ENCODE measurements at regions not wholly inside any gene's neighbourhood (a gene's known extent, or its start where the extent isn't known, plus 50 kb on each side); places are given as distances from the start of the nearest gene placed in this dataset.

DNA sequence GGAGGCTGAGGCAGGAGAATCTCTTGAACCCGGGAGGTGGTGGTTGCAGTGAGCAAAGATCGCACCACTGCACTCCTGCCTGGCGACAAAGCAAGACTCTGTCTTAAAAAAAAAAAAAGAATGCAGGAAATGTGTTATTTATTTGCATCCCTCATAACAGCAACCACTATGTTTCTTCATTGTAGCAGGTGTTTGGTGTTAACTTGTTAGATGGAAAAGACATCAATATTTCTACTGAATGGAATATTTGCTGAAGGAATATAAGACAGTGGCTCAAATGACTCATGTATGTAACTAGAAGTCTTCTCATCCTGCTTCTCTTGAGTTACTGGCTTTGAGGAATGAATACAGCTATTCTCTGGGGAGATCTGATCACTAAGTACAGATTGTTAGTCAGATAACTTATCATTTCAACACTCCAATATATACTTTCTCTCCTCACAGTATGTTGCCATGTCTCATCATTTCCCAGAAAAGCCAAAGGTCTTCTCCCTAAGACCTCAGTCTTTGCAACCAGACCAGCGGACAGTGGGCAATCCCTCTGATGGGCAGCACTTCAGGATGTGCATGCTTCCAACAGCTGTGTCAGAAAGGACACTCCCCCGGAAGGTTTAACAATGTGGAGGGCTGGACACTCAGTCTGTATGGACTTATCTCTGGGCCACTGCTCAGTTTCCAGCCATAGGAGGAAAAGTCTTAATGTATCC, 104.4 kb upstream of the STK17B start:
- Histone ChIP-seq H3K79me2 (ENCODE audit: insufficient read depth) (no peaks in the 10 kb centered on the region), H3K9me2 (ENCODE audit: insufficient read depth) (no peaks in the 10 kb centered on the region), H3K4me2 (ENCODE audit: unreplicated experiment) (peak overlapping the region; percentile 27), H3K9me3 (ENCODE audit: low read depth) (no peaks in the 10 kb centered on the region), H3K9ac (no peak overlapping the region), H3K4me1 (ENCODE audit: insufficient read depth) (peaks cover 55% of the 10 kb centered on the region), H3F3A (ENCODE audit: insufficient read depth) (peaks cover 32% of the 10 kb centered on the region), H3K4me3 (no peak overlapping the region), H3K27me3 (replicated peaks; ENCODE audit: insufficient read depth) (no peaks in the 10 kb centered on the region), H3K36me3 (ENCODE audit: low read depth) (no peaks in the 10 kb centered on the region), H2AFZ (no peak overlapping the region), H4K20me1 (ENCODE audit: insufficient read depth) (no peaks in the 10 kb centered on the region), H3K27ac (0 out of 2 replicates have a peak overlapping the region, but pooled peaks have one; percentile 5)
- DNase-seq, result peak; percentile 88
- WGBS, 2 experiments (ENCODE audit: low coverage in 1 of 2, low lambda C conversion rate in 2 of 2, missing lambda C conversion rate in 2 of 2), result 88 to 89% methylated on average over 5 of the region's 5 CpGs
- TF ChIP-seq EZH2phosphoT487 (IDR thresholded peaks at IDR 0.05; ENCODE audit: insufficient read depth, low read depth) (no peak), EZH2 (IDR thresholded peaks at IDR 0.05; ENCODE audit: insufficient read depth, poor library complexity, severe bottlenecking) (no peak)
- in situ Hi-C loops (cut with MboI), result no loop called here

- peak overlapping the region; percentile 27 for H3K4me2 ChIP-seq (ENCODE audit: unreplicated experiment)
- no peaks in the 10 kb centered on the region for H3K36me3 ChIP-seq (ENCODE audit: low read depth)
- no peaks in the 10 kb centered on the region for H4K20me1 ChIP-seq (ENCODE audit: insufficient read depth)
- no peaks in the 10 kb centered on the region for H3K79me2 ChIP-seq (ENCODE audit: insufficient read depth)
- DNase-seq, result no peak
- H3K9ac ChIP-seq, result no peak overlapping the region
- H3K27me3 ChIP-seq (replicated peaks; ENCODE audit: insufficient read depth), result no peaks in the 10 kb centered on the region
- WGBS, 2 experiments (ENCODE audit: low coverage in 1 of 2, low lambda C conversion rate in 2 of 2, missing lambda C conversion rate in 2 of 2), result 48% methylated on average over 2 of the region's 2 CpGs
- TF ChIP-seq EZH2phosphoT487 (IDR thresholded peaks at IDR 0.05; ENCODE audit: insufficient read depth, low read depth), result no peak
- no peak for TF ChIP-seq EZH2 (IDR thresholded peaks at IDR 0.05; ENCODE audit: insufficient read depth, poor library complexity, severe bottlenecking)
- no peak overlapping the region for H3K27ac ChIP-seq
- H3K4me3 ChIP-seq, result no peak overlapping the region
- in situ Hi-C loops (cut with MboI), result no loop called here
- no peaks in the 10 kb centered on the region for H3K9me2 ChIP-seq (ENCODE audit: insufficient read depth)
- peaks cover 55% of the 10 kb centered on the region for H3K4me1 ChIP-seq (ENCODE audit: insufficient read depth)
- H3K9me3 ChIP-seq (ENCODE audit: low read depth), result no peaks in the 10 kb centered on the region
- peaks cover 32% of the 10 kb centered on the region for H3F3A ChIP-seq (ENCODE audit: insufficient read depth)
- H2AFZ ChIP-seq, result no peak overlapping the region
These were observed 105.0 kb upstream of the STK17B start for GRCh38 chr2:196276421-196276820.

- no peak overlapping the region for H2AFZ ChIP-seq
- no peak overlapping the region for H3K27ac ChIP-seq
- no peaks in the 10 kb centered on the region for H3K79me2 ChIP-seq (ENCODE audit: insufficient read depth)
- in situ Hi-C loops (cut with MboI), result no loop called here
- H3K36me3 ChIP-seq (ENCODE audit: low read depth), result no peaks in the 10 kb centered on the region
- no peak for TF ChIP-seq EZH2phosphoT487 (IDR thresholded peaks at IDR 0.05; ENCODE audit: insufficient read depth, low read depth)
- TF ChIP-seq EZH2 (IDR thresholded peaks at IDR 0.05; ENCODE audit: insufficient read depth, poor library complexity, severe bottlenecking), result no peak
- 50% methylated on average over 2 of the region's 2 CpGs for WGBS, 2 experiments (ENCODE audit: low coverage in 1 of 2, low lambda C conversion rate in 2 of 2, missing lambda C conversion rate in 2 of 2)
- no peak overlapping the region for H3K4me3 ChIP-seq
- H3K9ac ChIP-seq, result no peak overlapping the region
- H3K9me2 ChIP-seq (ENCODE audit: insufficient read depth), result no peaks in the 10 kb centered on the region
- DNase-seq, result peak; percentile 70
- no peaks in the 10 kb centered on the region for H4K20me1 ChIP-seq (ENCODE audit: insufficient read depth)
- H3K4me1 ChIP-seq (ENCODE audit: insufficient read depth), result peaks cover 55% of the 10 kb centered on the region
- H3F3A ChIP-seq (ENCODE audit: insufficient read depth), result peaks cover 32% of the 10 kb centered on the region
- H3K4me2 ChIP-seq (ENCODE audit: unreplicated experiment), result no peak overlapping the region
- H3K27me3 ChIP-seq (replicated peaks; ENCODE audit: insufficient read depth), result no peaks in the 10 kb centered on the region
- no peaks in the 10 kb centered on the region for H3K9me3 ChIP-seq (ENCODE audit: low read depth)
These were observed 105.6 kb upstream of the STK17B start for GRCh38 chr2:196277002-196277401.

GRCh38 chr2:196278491-196278911, 107.1 kb upstream of the STK17B start:
- peaks cover 33% of the 10 kb centered on the region for H3F3A ChIP-seq (ENCODE audit: insufficient read depth)
- no peaks in the 10 kb centered on the region for H3K27me3 ChIP-seq (replicated peaks; ENCODE audit: insufficient read depth)
- in situ Hi-C loops (cut with MboI), result no loop called here
- peak overlapping the region; percentile 46 for H3K9ac ChIP-seq
- H3K9me2 ChIP-seq (ENCODE audit: insufficient read depth), result no peaks in the 10 kb centered on the region
- H3K4me3 ChIP-seq, result peak overlapping the region; percentile 20; the same call in 1 of the 2 replicates
- H2AFZ ChIP-seq, result peak overlapping the region; percentile 1; the same call in 1 of the 2 replicates
- no peaks in the 10 kb centered on the region for H3K79me2 ChIP-seq (ENCODE audit: insufficient read depth)
- peaks cover 52% of the 10 kb centered on the region for H3K4me1 ChIP-seq (ENCODE audit: insufficient read depth)
- H3K27ac ChIP-seq, result peak overlapping the region; percentile 85
- H3K4me2 ChIP-seq (ENCODE audit: unreplicated experiment), result peak overlapping the region; percentile 48
- DNase-seq, result peak; percentile 88
- WGBS, 2 experiments (ENCODE audit: low coverage in 1 of 2, low lambda C conversion rate in 2 of 2, missing lambda C conversion rate in 2 of 2), result 46 to 50% methylated on average over 10 of the region's 10 CpGs
- no peaks in the 10 kb centered on the region for H3K9me3 ChIP-seq (ENCODE audit: low read depth)
- H3K36me3 ChIP-seq (ENCODE audit: low read depth), result no peaks in the 10 kb centered on the region
- no peaks in the 10 kb centered on the region for H4K20me1 ChIP-seq (ENCODE audit: insufficient read depth)
- TF ChIP-seq EZH2phosphoT487 (IDR thresholded peaks at IDR 0.05; ENCODE audit: insufficient read depth, low read depth) (no peak), EZH2 (IDR thresholded peaks at IDR 0.05; ENCODE audit: insufficient read depth, poor library complexity, severe bottlenecking) (no peak)

Data from GM23248 (cell line).